SIG-M5 treated with dmso at 0.1 percent for 504 hours (cell line): ENCODE measurements at regions not wholly inside any gene's neighbourhood (a gene's known extent, or its start where the extent isn't known, plus 50 kb on each side); places are given as distances from the start of the nearest gene placed in this dataset.

Experiments
- DNase-seq: peaks from one replicate; lab custom pipeline; 2025; ENCODE audit not compliant: unreplicated experiment; lab: John Stamatoyannopoulos, UW

GRCh38 chr5:162769019-162769418 lies 668.4 kb upstream of the CCNG1 start:
- DNase-seq = no peak

GRCh38 chr5:162785673-162786072 lies 651.7 kb upstream of the CCNG1 start:
- DNase-seq = no peak

- DNase-seq = no peak
Observed at GRCh38 chr5:162786234-162786633, 651.2 kb upstream of the CCNG1 start.

- DNase-seq = no peak
Observed at GRCh38 chr5:162796507-162796906, 640.9 kb upstream of the CCNG1 start.

GRCh38 chr5:162800301-162800700 lies 637.1 kb upstream of the CCNG1 start:
- no peak for DNase-seq

- DNase-seq = no peak
Observed at GRCh38 chr5:162801235-162801634, 636.2 kb upstream of the CCNG1 start.

- no peak for DNase-seq
Observed at GRCh38 chr5:162806195-162806594, 631.2 kb upstream of the CCNG1 start.

- DNase-seq = no peak
Observed at GRCh38 chr5:162811071-162811470, 626.3 kb upstream of the CCNG1 start.

- no peak for DNase-seq
Observed at GRCh38 chr5:162816816-162817215, 620.6 kb upstream of the CCNG1 start.

GRCh38 chr5:162817364-162817763 lies 620.0 kb upstream of the CCNG1 start:
- DNase-seq = no peak

GRCh38 chr5:162821664-162822063 lies 615.7 kb upstream of the CCNG1 start:
- peak; percentile 18 for DNase-seq

GRCh38 chr5:162824360-162824759 lies 613.0 kb upstream of the CCNG1 start:
- DNase-seq = no peak

- no peak for DNase-seq
Observed at GRCh38 chr5:162837155-162837554, 600.2 kb upstream of the CCNG1 start.

GRCh38 chr5:162842727-162843126 lies 594.7 kb upstream of the CCNG1 start:
- no peak for DNase-seq

GRCh38 chr5:162852134-162852533 lies 585.3 kb upstream of the CCNG1 start:
- DNase-seq = no peak

- DNase-seq = no peak
Observed at GRCh38 chr5:162858770-162859169, 578.6 kb upstream of the CCNG1 start.

GRCh38 chr5:162870966-162871365 lies 566.4 kb upstream of the CCNG1 start:
- no peak for DNase-seq

GRCh38 chr5:162882629-162883028 lies 554.8 kb upstream of the CCNG1 start:
- no peak for DNase-seq

- DNase-seq = no peak
Observed at GRCh38 chr5:162886717-162887116, 550.7 kb upstream of the CCNG1 start.

GRCh38 chr5:162888268-162888667 lies 549.1 kb upstream of the CCNG1 start:
- DNase-seq = no peak

GRCh38 chr5:162911873-162912272 lies 525.5 kb upstream of the CCNG1 start:
- DNase-seq = no peak

GRCh38 chr5:162916368-162916767 lies 521.0 kb upstream of the CCNG1 start:
- no peak for DNase-seq

GRCh38 chr5:162929104-162929503 lies 508.3 kb upstream of the CCNG1 start:
- no peak for DNase-seq

- DNase-seq = no peak
Observed at GRCh38 chr5:162931501-162931900, 505.9 kb upstream of the CCNG1 start.
